ENCODE measurements at regions not wholly inside any gene's neighbourhood (a gene's known extent, or its start where the extent isn't known, plus 50 kb on each side); places are given as distances from the start of the nearest gene placed in this dataset.

GRCh38 chr13:103935117-103935516 lies 868.9 kb upstream of the SLC10A2 start:
- no peak for TF ChIP-seq POLR2AphosphoS5 (IDR thresholded peaks at IDR 0.05; ENCODE audit: borderline replicate concordance, low read depth, low read length)
- TF ChIP-seq EZH2 (IDR thresholded peaks at IDR 0.05), result no peak

Measured in SK-N-MC (cell line).